ENCODE measurements at regions not wholly inside any gene's neighbourhood (a gene's known extent, or its start where the extent isn't known, plus 50 kb on each side); places are given as distances from the start of the nearest gene placed in this dataset.

DNA sequence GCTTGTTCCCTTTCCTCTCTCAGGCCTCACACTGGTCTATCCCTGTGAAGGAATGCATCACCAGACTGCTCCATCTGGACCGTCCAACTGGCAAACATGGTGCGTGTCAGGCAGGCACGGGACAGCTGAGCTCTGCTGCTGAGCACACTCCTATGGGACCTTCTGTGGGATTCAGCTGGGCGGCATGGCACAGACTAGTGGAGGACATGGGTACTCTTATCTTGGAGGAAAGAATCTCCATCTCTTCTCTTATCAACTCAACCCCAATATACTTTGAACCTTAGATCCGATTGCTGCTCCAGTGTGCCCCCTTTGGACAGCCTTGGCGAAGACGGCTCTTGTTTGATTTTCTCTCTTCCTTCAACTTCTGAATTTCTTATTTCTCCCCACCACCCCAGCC, 593.6 kb downstream of the ETS1 start:
- Histone ChIP-seq H3K27me3 (ENCODE audit: low read depth) (peaks cover 7% of the 10 kb centered on the region), H3K4me3 (no peak overlapping the region), H3K4me1 (no peaks in the 10 kb centered on the region), H3K9me3 (replicated peaks) (no peaks in the 10 kb centered on the region), H3K36me3 (no peaks in the 10 kb centered on the region), H3K27ac (replicated peaks) (no peak overlapping the region)
- no peak for DNase-seq
- TF ChIP-seq, protein P1, sequence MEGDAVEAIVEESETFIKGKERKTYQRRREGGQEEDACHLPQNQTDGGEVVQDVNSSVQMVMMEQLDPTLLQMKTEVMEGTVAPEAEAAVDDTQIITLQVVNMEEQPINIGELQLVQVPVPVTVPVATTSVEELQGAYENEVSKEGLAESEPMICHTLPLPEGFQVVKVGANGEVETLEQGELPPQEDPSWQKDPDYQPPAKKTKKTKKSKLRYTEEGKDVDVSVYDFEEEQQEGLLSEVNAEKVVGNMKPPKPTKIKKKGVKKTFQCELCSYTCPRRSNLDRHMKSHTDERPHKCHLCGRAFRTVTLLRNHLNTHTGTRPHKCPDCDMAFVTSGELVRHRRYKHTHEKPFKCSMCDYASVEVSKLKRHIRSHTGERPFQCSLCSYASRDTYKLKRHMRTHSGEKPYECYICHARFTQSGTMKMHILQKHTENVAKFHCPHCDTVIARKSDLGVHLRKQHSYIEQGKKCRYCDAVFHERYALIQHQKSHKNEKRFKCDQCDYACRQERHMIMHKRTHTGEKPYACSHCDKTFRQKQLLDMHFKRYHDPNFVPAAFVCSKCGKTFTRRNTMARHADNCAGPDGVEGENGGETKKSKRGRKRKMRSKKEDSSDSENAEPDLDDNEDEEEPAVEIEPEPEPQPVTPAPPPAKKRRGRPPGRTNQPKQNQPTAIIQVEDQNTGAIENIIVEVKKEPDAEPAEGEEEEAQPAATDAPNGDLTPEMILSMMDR (IDR thresholded peaks at IDR 0.05; ENCODE audit: borderline replicate concordance) = no peak
- intact Hi-C loops (cut with micrococcal nuclease) = no loop called here

DNA sequence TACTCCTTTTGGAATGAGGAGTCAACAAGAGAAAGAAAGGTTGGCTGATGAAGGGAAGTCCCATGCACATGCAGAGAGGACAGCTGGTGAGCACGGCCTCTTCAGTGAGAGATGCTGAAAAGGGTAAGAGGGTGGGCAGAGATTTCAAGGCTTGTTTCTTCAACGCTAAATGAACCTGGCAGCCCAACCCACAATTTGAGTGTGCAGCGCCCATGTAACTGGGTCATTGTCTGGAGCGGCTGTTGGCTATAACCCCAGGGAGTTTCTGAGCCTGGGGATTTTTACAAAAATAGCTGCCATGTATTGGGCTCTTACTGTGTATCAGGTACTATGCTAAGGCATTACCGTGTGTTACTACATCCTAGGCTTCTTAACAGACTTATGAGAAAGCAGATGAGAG, 594.1 kb downstream of the ETS1 start:
- peaks cover 7% of the 10 kb centered on the region for H3K27me3 ChIP-seq (ENCODE audit: low read depth)
- H3K4me3 ChIP-seq = no peak overlapping the region
- intact Hi-C loops (cut with micrococcal nuclease) = no loop called here
- TF ChIP-seq, protein P1 (IDR thresholded peaks at IDR 0.05; ENCODE audit: borderline replicate concordance) = no peak
- no peak for DNase-seq
- no peaks in the 10 kb centered on the region for H3K9me3 ChIP-seq (replicated peaks)
- no peaks in the 10 kb centered on the region for H3K4me1 ChIP-seq
- no peak overlapping the region for H3K27ac ChIP-seq (replicated peaks)
- H3K36me3 ChIP-seq = no peaks in the 10 kb centered on the region

DNA sequence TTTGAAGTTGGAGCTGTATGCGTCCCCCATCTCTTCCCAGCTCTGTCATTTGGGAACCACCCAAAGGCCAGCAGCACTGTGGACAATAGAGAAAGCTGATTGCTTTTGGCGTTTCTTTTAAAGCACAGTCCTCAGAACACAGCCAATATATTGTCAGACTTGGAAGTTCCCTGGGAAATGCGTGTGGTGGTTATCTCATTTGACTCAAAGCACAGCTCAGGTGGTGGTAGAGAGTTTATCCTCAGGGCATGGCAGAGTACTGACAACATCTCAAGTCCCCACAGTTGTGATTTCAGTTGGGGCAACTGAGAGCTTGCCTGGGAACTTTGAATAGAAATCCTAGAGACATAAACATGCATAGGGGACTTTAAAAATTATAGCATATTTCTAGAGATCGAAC, 601.3 kb downstream of the ETS1 start:
- DNase-seq = no peak
- no peaks in the 10 kb centered on the region for H3K27me3 ChIP-seq (ENCODE audit: low read depth)
- H3K36me3 ChIP-seq = no peaks in the 10 kb centered on the region
- H3K27ac ChIP-seq (replicated peaks) = no peak overlapping the region
- TF ChIP-seq, protein P1 (IDR thresholded peaks at IDR 0.05; ENCODE audit: borderline replicate concordance) = no peak
- intact Hi-C loops (cut with micrococcal nuclease) = no loop called here
- H3K4me1 ChIP-seq = no peaks in the 10 kb centered on the region
- H3K4me3 ChIP-seq = no peak overlapping the region
- peaks cover 23% of the 10 kb centered on the region for H3K9me3 ChIP-seq (replicated peaks)

DNA sequence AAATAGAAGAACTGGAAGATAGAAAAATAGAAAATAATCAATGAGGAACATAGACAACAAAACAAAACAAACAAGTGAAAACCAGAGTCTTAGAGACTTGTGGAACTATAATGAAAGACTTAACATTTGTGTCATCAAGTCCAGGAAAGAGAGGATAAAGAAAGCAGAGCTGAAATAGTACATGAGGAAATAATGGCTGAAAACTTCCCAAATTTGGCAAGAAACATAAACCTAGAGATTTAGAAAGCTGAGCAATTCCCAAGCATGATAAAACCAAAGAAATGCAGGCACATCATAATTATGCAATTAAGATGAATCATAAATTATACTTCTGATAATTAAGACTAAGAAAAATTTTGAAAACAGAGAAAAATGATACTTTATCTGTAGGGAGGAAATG, 614.5 kb downstream of the ETS1 start:
- intact Hi-C loops (cut with micrococcal nuclease) = no loop called here
- no peak overlapping the region for H3K27ac ChIP-seq (replicated peaks)
- no peaks in the 10 kb centered on the region for H3K4me1 ChIP-seq
- H3K36me3 ChIP-seq = no peaks in the 10 kb centered on the region
- DNase-seq = no peak
- no peak overlapping the region for H3K4me3 ChIP-seq
- TF ChIP-seq, protein P1 (IDR thresholded peaks at IDR 0.05; ENCODE audit: borderline replicate concordance) = no peak
- H3K27me3 ChIP-seq (ENCODE audit: low read depth) = no peaks in the 10 kb centered on the region
- H3K9me3 ChIP-seq (replicated peaks) = peaks cover 26% of the 10 kb centered on the region

DNA sequence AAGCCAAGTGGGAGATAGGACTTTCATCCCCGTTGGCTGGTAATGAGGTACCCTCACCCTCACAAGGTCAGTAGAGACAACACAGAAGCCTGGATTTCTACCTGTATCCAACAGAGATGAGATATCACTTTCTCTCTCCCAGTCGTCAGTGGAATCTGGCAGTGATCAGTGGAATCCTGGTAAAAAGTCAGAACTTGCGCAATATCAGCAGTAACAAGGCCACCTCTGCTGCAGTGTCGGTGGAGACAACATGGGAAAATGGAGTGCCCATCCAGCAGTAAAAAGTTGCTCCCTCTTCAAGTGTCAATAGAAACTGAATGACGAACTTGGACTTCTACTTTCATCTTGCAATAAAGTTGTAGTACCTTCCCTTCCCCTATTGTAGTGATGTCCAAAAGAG, 615.9 kb downstream of the ETS1 start:
- Histone ChIP-seq H3K4me3 (no peak overlapping the region), H3K36me3 (no peaks in the 10 kb centered on the region), H3K27ac (replicated peaks) (no peak overlapping the region), H3K27me3 (ENCODE audit: low read depth) (no peaks in the 10 kb centered on the region), H3K4me1 (no peaks in the 10 kb centered on the region), H3K9me3 (replicated peaks) (peaks cover 16% of the 10 kb centered on the region)
- TF ChIP-seq, protein P1 (IDR thresholded peaks at IDR 0.05; ENCODE audit: borderline replicate concordance) = no peak
- no peak for DNase-seq
- intact Hi-C loops (cut with micrococcal nuclease) = no loop called here

DNA sequence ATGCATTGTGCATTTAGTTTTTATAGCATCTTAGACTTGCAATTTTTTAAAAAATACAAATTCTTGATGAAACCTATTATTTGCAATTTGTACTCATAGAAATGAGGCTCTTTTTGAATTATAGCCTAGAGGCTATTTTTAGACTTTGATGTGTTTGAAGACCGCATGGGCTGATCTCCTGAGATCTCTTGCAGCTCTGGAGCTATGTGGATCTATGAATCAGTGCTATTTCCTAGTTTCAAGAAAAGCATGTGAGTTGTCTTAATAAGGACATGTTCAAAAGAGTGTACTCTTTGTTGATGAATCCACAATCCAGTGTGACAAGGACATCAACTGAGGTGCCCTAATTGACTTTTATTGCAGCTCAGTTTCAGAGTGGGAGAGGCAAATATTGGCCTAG, 620.5 kb downstream of the ETS1 start:
- H3K9me3 ChIP-seq (replicated peaks) = peaks cover 4% of the 10 kb centered on the region
- H3K36me3 ChIP-seq = no peaks in the 10 kb centered on the region
- no peak for DNase-seq
- no peak overlapping the region for H3K27ac ChIP-seq (replicated peaks)
- intact Hi-C loops (cut with micrococcal nuclease) = no loop called here
- TF ChIP-seq, protein P1 (IDR thresholded peaks at IDR 0.05; ENCODE audit: borderline replicate concordance) = no peak
- H3K4me3 ChIP-seq = no peak overlapping the region
- no peaks in the 10 kb centered on the region for H3K4me1 ChIP-seq
- H3K27me3 ChIP-seq (ENCODE audit: low read depth) = no peaks in the 10 kb centered on the region

Data from left ventricle myocardium inferior (tissue), 1 donor.